ENCODE measurements at regions not wholly inside any gene's neighbourhood (a gene's known extent, or its start where the extent isn't known, plus 50 kb on each side); places are given as distances from the start of the nearest gene placed in this dataset.
"Not testable (repeated sequence)": the region's sequence is repeated elsewhere in the genome, so short reads cannot be mapped to it uniquely, and the experiment has no call there.

DNA sequence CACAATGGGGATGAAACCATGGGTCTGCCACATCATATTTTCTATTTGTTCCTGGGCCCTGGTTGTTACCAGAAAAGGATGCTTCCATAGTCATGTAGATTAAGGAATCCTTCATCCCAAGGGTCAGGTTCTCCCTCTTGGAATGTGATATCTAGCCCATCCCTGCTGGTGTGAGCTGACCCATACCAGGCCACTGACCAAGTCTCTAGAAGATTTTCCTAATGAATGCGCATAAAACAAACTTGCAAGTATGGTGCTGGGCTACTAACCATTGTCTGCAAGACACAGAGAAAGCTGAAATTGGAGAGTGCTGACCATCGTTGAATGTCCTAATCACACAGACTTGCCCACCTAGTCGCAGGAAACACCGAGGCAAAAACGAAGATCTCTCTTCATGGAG is 972.6 kb downstream of the EFNA5 start:
- DNase-seq (ENCODE audit: low spot score): no peak

DNA sequence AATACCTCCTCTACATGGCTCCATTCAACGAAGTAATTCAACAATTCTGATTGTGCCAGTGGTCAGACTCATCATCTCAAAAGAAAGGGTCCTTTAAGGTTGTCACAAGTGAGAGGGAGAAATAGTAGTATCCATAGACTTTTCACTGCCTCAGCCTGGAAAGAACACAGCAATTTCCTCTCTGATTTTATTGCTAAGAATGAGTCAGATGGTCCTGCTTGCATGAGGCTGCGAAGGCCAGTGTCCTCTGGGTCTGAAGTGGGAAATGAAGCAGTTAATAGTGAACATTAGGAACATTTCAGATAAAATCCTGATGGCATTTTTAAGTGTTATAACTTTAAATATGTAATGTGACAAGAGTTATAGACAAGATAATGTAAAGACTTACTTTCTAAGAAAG is 979.0 kb downstream of the EFNA5 start:
- no peak for DNase-seq (ENCODE audit: low spot score)

DNA sequence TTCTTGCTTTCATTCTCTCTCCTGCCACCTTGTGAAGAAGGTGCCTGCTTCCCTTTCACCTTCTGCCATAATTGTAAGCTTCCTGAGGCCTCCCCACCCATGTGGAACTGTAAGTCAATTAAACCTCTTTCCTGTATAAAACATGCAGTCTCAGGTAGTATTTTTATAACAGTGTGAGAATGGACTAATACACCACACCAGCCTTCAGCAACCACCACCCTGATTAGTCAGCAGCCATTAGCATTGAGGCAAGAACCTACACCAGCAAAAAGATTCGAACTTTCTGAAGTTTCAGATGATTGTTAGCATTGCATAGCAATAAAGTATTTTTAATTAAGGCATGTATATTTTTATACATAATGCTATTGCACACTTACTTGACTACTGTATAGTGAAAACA is 980.2 kb downstream of the EFNA5 start:
- no peak for DNase-seq (ENCODE audit: low spot score)

DNA sequence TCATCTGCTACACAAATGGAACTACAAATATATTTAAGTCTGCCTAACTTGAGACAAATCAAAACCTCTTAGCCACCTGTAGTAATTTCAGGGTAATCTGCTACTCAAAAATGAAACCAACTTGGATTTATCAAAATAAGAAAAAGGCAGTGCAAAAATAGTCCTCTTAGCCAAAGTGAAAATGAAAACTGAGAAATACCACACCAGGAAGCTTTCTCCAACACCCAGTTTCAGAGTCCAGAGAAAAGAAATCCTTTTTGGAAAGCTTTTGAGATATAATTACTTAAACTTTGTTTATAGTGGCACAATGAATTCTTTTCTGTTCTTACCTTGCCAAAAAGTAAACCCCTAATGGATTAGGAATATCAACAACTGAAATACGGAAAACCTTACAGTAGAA is 990.4 kb downstream of the EFNA5 start:
- DNase-seq (ENCODE audit: low spot score): no peak

DNA sequence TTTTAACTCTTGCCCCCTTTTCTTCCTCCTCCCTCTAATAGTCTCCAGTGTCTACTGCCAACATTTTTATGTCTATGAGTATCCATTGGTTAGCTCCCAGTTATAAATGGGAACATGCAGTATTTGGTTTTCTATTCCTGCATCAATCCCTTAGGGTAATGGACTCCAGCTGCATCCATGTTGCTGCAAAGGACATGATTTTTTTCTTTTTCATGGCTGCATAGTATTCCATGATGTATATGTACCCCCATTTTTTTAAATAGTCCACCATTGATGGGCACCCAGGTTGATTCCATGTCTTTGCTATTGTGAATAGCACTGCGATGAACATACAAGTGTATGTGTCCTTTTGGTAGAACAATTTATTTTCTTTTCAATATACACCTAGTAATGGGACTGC is 993.7 kb downstream of the EFNA5 start:
- DNase-seq (ENCODE audit: low spot score): no peak

DNA sequence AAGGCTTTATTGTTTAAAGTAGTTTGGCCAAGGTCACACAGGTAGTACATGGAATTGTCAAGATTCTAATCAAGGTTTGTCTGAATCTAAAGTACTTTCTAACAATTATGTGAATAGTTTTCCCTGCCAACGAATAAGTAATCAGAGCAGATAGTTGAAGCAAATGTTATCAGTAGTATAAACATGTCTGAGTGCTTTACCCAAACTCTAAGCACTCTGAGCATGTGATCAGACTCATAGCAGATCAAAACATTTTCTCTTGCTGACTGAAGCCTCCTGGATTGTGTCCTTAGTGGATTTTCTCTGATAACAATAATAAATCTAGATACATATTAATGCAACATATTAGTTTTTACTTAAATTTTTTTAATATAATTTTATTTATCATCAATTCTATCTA is 995.0 kb downstream of the EFNA5 start:
- DNase-seq (ENCODE audit: low spot score): no peak

DNA sequence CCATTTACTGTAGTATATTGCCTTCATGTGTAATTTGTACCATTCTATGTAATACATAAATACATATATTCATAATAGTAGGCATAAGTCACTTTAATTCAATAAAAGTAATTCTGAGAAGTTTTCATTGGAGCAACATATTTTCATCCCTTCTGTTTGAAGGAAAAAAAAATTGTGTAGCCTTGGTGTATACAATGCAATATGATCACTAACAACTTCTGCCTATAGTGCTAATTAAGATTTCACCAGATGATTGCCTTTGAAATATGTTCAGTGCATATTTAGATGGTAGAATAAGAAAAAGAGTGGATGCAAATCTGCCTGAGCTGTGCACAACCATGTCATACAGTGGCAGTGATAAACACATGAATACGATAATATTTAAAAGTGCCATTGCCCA is 996.8 kb downstream of the EFNA5 start:
- no peak for DNase-seq (ENCODE audit: low spot score)

DNA sequence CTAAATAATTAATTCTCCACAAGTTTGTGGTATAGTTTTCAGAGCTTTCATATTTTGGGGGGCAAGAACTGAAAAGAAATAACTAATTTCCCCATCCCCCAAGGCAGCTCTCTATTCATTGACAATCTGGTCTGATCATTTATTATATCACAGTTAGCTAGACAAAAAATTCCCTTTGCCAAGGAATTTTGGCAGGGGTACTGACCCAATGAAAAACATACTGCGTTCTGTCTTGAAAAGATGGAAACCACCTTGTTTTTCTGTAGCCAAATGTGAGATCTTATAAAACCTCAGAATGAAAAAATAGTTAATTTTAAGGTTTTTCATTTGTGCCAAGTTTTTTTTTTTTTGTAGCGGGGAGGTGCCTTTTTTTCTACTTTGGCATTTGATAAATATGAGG is 1008.9 kb downstream of the EFNA5 start:
- DNase-seq (ENCODE audit: low spot score): no peak

DNA sequence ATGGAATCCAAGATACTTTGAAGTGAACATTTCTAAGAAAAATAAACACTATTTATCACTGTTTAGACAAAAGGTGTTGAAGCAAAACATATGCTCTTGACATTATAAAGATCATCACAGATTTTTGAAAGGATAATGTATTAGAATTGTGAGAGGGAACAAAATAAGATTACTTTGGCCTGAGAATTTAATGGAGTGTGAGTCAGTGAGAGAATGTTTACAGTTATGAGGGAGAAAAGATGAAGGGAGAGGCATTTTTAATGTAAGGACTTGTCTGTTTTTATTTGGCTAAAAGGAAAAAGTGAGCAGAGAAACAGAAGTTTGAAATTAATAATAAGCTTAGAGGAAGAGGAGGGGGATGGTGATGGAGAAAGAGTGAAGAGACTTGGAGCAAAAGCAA is 1010.1 kb downstream of the EFNA5 start:
- no peak for DNase-seq (ENCODE audit: low spot score)

DNA sequence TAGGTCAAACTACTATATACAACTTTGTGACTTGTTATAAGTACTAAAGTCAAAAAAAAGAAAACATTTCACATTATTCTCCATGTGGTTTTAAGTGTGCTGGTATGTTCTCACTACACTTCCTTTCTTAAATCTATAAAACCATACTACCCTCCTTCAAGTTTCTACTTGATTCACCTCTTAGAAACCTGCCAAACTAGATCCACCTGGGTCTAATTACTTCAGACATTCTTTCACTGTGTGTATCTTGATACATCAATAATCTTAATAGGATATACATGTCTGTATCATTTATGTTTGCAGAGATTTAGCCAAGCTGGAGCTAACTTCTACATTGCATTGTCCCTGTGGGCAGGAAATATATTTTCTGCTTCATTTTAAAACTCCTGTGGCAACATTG is 1012.6 kb downstream of the EFNA5 start:
- DNase-seq (ENCODE audit: low spot score): no peak

DNA sequence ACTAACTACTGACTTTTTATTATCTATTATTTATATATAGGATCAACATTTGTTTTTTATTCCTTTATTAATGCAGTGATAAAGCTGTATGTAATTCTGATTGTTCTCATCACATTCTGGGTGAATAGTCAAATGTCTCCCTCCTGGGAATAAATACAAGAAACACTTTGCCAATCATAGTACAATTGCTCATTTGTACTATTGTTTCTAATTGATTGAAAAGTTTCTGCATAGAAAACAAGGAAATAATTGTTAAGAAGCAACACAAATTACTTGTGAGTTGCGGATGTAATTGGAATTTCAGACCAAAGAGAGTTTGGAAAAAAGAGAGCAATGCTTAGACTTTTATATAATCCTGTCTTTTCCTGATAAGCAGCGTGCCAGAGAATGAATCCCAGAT is 1013.9 kb downstream of the EFNA5 start:
- DNase-seq (ENCODE audit: low spot score): no peak

DNA sequence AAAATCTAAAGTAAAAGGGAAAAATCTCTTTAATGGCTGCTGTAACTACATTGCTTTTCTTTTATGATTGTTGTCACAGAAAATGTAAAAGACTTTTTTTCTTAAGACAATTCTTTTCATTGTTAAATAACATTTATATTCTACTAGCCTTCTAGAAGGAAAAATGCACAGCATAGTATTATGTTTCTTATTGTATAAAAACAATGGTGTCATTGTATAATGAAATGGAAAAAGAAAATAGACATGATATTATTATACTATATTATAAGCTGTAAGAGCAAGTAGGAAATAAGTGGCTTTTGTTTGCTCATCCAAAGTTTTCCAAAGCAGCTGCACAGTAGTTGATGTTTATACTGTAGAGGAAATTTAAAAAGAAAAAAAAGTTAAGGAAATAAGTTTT is 1021.7 kb downstream of the EFNA5 start:
- peak; percentile 2 for DNase-seq (ENCODE audit: low spot score)

DNA sequence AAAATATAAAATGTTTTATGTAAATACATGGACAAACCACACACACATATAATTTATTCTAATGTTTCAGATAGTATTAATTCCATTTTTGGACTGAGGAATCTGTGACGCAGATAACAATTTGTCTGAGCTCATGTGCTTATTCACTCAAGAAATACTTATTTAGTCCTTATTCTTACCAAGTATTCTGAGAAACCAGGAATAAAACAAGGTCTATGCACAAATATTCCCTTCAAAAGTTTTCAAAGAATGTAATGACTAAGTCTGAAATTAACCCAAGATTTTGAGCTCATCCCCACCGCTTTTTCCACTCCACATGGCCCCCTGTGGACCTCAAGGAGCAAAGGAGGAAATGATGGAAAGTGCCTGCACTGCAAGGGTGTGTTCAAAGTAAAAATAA is 1022.3 kb downstream of the EFNA5 start:
- DNase-seq (ENCODE audit: low spot score): no peak

DNA sequence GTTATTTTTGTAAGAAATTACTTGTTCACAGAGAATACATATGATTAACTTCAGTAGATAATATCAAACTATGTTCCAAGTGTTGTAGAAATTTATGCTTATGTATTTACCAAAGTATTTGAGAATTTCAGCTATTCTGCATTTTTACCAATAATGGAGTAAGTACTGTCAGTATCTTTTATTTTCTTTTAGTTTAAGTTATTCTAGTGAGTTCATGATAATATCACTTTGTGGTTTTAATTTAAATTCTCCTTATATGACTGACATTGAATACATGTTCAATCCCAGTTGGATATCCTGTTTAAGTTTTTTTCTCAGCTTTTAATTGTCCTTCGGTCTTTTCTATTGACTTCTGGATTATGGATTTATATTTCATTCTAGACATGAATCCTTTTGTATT is 1024.6 kb downstream of the EFNA5 start:
- no peak for DNase-seq (ENCODE audit: low spot score)

DNA sequence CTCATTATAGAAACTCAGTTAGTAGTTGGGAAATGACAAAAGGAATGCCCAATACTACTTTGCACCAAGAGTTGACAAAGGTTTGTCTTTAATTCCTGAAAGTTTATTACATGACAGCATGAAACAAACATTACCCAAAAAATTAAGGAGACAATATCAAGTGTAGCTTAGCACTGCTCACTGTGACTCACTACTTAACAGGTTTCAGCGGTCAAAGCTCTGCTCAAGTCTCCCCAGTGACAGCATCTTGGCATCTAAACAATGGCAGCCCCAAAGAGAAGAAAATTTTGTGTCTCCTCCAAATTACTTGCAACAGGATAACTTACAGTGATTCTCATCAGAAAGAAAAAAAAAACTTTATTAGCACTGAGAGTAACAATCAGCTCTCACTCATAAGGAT is 1030.2 kb downstream of the EFNA5 start:
- DNase-seq (ENCODE audit: low spot score): no peak

DNA sequence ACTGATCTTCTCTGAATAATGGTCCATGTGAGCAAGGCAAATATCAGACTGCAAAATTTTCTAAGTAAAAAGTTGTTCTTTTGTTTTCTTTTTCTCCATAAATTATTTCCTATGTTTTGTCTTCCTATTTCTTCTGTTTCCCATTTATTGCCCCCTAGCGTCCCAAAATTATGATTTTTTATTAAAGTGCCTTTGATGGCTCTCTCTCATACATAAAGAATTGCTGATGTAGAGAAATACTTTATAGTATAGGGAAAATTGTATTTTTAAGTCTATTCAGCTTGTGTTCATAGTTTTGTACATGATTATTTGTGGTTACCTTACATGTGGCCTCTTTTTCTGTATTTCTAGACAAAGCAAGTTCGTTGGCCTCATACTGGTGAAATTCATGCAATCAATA is 1031.2 kb downstream of the EFNA5 start:
- no peak for DNase-seq (ENCODE audit: low spot score)

DNA sequence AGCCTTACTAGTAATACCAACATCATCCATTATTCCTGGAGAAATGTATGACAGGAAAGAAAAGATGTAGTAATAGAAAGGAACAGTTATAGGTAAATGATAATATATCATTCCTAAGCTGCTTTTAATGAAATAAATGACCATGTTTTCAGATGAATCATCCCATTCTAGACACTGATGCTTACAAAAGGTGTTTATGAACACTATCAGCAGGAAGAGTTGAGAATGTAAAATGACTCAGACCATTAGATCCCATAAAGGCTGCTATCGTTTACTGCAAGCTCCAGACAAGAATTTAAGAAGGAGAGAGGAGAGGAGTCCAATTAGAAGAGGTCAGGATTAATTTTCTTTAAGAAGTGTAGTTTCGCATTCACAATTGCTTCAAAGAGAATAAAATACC is 1033.5 kb downstream of the EFNA5 start:
- no peak for DNase-seq (ENCODE audit: low spot score)

DNA sequence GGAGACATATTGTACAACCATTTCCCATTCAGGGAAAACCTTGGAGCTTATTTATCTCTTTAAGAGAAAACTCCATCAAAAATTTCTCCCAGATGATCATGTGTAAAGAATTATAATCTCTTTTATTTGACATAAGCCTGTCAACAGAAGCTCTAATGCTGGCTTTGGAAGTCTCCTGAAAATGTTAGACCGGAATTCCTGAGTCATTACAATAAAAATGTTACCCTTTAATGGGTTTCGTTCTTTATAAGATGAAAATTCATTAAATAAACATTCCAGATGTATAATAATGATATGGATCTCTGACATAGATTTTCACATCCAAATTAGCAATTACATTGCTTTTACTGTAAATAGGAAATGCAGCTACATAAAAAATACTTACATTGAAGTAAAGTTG is 1036.4 kb downstream of the EFNA5 start:
- no peak for DNase-seq (ENCODE audit: low spot score)

DNA sequence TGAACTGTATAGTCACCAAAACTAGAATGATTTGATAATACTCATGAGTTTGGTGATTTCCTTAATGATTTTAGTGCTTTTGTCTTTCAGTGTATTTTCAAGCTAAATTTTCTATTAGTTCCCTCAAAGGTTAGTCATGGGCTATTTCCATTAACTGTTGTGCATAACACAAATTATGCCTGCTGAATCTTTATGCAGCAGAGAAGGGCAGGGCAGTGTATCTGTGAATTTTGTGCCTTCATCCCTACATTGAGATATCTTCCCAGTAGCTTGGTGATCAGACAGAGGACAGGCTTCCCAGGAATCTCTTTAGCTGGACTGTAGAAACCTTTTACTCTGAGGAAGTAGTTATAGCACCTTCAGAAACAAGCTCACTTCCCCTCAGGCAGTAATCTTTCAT is 1036.9 kb downstream of the EFNA5 start:
- DNase-seq (ENCODE audit: low spot score): no peak

DNA sequence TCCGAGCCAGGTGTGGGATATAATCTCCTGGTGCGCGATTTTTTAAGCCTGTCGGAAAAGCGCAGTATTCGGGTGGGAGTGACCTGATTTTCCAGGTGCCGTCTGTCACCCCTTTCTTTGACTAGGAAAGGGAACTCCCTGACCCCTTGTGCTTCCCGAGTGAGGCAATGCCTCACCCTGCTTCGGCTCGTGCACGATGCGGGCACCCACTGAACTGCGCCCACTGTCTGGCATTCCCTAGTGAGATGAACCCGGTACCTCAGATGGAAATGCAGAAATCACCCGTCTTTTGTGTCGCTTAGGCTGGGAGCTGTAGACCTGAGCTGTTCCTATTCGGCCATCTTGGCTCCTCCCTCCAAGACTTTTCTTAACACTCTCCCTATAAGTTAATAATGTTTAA is 1042.3 kb downstream of the EFNA5 start:
- not testable (repeated sequence) for DNase-seq (ENCODE audit: low spot score)

DNA sequence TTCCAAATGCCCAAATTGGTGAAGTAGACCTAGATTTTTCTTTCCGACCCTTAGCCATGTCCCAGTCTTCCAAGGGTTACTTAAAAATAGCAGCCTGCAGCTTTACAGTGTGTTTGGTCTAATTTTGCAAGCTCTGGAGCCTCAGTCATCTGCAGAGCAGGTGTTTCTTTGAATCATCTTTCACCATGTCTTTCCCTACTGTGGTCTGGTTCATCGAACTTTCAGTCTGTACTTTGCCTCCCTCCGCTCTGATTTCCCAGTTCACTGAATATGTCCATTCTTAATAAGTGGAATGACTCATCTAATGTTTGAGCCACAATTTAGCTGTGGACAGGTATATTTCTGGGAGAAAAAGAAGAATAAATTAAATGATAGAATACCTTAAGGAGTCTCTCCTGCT is 1060.7 kb downstream of the EFNA5 start:
- no peak for DNase-seq (ENCODE audit: low spot score)

DNA sequence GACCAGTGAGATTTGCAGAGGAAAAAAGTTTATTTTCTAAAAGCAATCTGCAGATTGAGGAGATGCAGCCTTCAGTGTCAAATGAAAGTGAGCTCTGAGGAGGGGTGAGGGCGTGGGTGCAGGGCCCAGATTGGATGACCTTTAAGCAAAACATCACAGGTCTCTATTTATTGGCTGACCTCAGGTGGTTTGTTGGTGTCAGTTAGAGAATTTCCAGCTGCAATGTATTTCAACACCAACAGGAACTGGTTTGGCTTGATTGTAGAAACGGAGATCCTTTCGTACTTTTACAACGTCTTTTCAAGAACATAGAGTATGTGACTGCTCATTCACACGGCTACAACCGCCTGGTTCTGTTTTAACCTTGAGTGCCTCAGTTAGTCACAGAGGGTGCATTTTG is 1069.1 kb downstream of the EFNA5 start:
- DNase-seq (ENCODE audit: low spot score): no peak

DNA sequence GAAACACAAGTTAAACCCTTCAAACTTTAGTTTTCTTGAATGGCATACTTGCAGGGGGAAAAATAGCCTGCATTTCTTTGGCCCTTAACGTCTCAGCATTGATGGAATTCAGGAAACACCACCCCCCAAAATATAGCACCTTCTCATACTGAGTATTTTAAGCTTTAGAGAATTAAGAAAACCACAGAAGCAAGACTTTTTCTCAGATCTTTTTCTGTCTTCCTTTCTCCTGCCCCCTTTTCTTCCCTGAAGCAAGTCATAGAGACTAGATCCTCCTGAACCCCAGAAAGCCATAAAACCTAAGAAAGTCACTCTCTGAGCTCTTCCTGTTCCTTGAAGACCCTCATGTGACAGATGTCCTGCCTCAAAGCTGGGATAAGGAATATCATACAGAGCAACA is 1069.9 kb downstream of the EFNA5 start:
- no peak for DNase-seq (ENCODE audit: low spot score)

DNA sequence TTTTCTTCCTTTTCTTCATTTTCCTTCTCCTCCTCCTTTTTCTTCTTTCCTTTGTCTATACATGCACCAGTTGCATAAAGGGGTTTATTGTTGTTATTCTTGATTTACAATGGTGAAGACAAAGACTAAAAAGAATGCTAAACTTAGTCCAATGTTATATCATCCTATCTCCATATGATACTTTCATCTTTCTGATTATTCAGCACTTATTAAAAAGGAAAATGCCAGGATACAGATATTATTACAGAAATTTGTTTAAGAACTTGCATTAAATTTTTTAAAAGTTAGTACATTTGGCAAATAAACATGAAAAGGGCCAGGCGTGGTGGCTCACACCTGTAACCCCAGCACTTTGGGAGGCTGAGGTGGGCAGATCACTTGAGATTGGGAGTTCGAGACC is 1074.9 kb downstream of the EFNA5 start:
- no peak for DNase-seq (ENCODE audit: low spot score)

DNA sequence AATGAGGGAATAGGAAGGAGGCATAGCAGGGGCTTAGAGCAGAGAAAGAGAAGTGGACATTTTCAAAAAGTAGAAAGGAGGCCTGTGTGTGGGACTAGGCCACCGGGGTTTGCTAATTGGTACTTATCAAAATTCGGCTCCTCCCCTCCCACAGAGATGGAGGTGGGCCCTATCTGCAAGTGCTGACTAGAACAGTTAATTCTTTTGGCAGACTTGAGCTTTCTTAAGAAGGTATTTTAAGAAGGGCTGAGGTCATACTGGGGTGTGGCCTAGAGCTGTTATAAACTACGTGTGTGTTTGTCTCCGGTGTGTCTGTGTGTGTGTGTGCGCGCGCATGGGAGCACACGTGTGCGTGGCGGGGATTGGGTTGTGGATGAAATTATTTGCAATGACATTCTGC is 1086.5 kb downstream of the EFNA5 start:
- DNase-seq (ENCODE audit: low spot score): no peak

DNA sequence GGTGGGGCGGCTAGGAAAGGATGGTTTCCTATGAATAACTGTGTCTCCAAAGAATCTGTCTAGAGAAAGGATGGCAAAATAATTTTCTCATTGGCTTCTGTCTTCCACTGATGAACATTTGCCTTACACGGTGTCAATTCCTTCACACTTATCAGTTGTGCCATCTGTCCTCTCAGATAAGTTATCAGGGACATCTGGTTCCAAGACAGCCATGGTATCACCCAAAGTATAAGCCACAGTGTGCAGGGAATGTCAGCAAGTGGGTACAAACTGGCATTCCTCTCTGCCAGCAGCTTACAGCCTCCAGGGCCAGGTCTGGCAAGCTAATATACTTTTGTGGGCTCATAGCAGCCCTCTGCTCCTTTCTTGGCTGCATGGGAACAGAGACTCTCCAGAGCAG is 1092.0 kb downstream of the EFNA5 start:
- no peak for DNase-seq (ENCODE audit: low spot score)

Measured in COLO829 (cell line).